Spleen (tissue), 11 donors: ENCODE measurements at regions not wholly inside any gene's neighbourhood (a gene's known extent, or its start where the extent isn't known, plus 50 kb on each side); places are given as distances from the start of the nearest gene placed in this dataset.
A peak's percentile ranks its signal among the peaks of the same experiment; 100 is the strongest.

ENCODE experiments used
- DNase-seq: peaks from one replicate; pipeline ENCODE4 v3.0.0-alpha.2; 2020
- H3K27ac ChIP-seq, 8 donors: fragments of 200-600 bp; sonication (generic) in 7 of 8; 1 replicate in 4 of 8; 2 replicates in 4 of 8; pipeline versions ENCODE4 v1.5.0 to v1.8.0; 2016 to 2021; ENCODE audit warnings: inconsistent platforms in 4 of 8, mild to moderate bottlenecking in 4 of 8, moderate library complexity in 1 of 8
- H3K27me3 ChIP-seq, 7 donors: fragments of 200-600 bp; sonication (generic) in 6 of 7; replicated peaks in 1 of 7; 1 replicate in 4 of 7; 2 replicates in 3 of 7; pipeline versions ENCODE4 v1.5.0 to v1.8.0; 2016 to 2021; ENCODE audit warnings: inconsistent platforms in 3 of 7, mild to moderate bottlenecking in 1 of 7
- H3K36me3 ChIP-seq, 6 donors: fragments of 200-600 bp; sonication (generic) in 5 of 6; 1 replicate in 4 of 6; 2 replicates in 2 of 6; pipeline versions ENCODE4 v1.5.0 to v1.8.0; 2016 to 2021; ENCODE audit warnings: inconsistent platforms in 2 of 6
- H3K4me1 ChIP-seq, 6 donors: fragments of 200-600 bp; sonication (generic) in 5 of 6; 1 replicate in 3 of 6; 2 replicates in 3 of 6; pipeline versions ENCODE4 v1.5.0 to v1.8.0; 2016 to 2021; ENCODE audit warnings: inconsistent platforms in 3 of 6
- H3K4me3 ChIP-seq, 8 donors: fragments of 200-600 bp; sonication (generic) in 7 of 8; 1 replicate in 4 of 8; 2 replicates in 4 of 8; pipeline versions ENCODE4 v1.5.0 to v1.8.0; 2016 to 2021; ENCODE audit warnings: inconsistent platforms in 4 of 8, mild to moderate bottlenecking in 4 of 8, moderate library complexity in 2 of 8
- H3K9me3 ChIP-seq, 8 donors: fragments of 200-600 bp; sonication (generic) in 7 of 8; 1 replicate in 4 of 8; 2 replicates in 4 of 8; pipeline versions ENCODE4 v1.5.0 to v1.8.0; 2016 to 2021; ENCODE audit warnings: inconsistent platforms in 4 of 8
- CTCF ChIP-seq, 11 experiments: fragments of 200-600 bp in 7 of 11; fragments of 450-650 bp in 4 of 11; sonication (generic) in 4 of 11; IDR thresholded peaks in 8 of 11; conservative IDR thresholded peaks in 3 of 11; 1 replicate in 7 of 11; 2 replicates in 4 of 11; pipeline versions ENCODE4 v1.4.0 to v1.8.0; 2016 to 2021; ENCODE audit warnings: antibody characterized with exemption in 11 of 11, inconsistent platforms in 4 of 11, mild to moderate bottlenecking in 1 of 11
- POLR2A ChIP-seq, 3 donors: fragments of 450-650 bp; IDR thresholded peaks; one replicate each; pipeline ENCODE4 v1.5.1; 2017; ENCODE audit warnings: antibody characterized with exemption in 3 of 3, mild to moderate bottlenecking in 1 of 3
- POLR2AphosphoS5 ChIP-seq, 3 donors: sonication (generic); formaldehyde crosslinking; IDR thresholded peaks; one replicate each; pipeline ENCODE4 v1.5.1; 2017; ENCODE audit warnings: antibody characterized with exemption in 3 of 3
- WGBS, 5 donors: extraction: QIAGEN DNeasy Blood & Tissue Kit in 3 of 5; methylation state at CpG; one replicate each; pipeline versions ENCODE4 v1.1.5 to v1.1.7; 2013 to 2018; 5-methylcytosine and 5-hydroxymethylcytosine counted together
- intact Hi-C: fragments of 100-400 bp; cut with DNase I; formaldehyde crosslinking; loops from one replicate; pipeline ENCODE4 v1.15.0; 2023; ENCODE audit warnings: low total_unique reads
- donor health status: healthy with polysubstance abuse.
- donor health status: DM: no; HTN: no; CAD: no; lungs with moderate emphysema.
- donor health status: DM: no; HTN: no; CAD: no.
- donor health status: Bipolar disorder and iron deficiency.
- donor health status: healthy.
- donor health status: DM: no; HTN: no; CAD: no.
- donor health status: DM: yes; HTN: yes; CAD: no.

- no peak for DNase-seq
- H3K4me3 ChIP-seq: peak overlapping the region; percentile 5 to 65 (median 32)
- peak overlapping the region in 2 of 8 donors; percentile 61 to 82 for H3K27ac ChIP-seq
- TF ChIP-seq POLR2A (IDR thresholded peaks at IDR 0.05): no peak
- no peak for TF ChIP-seq CTCF (IDR thresholded peaks at IDR 0.05 in 8 of 11, conservative IDR thresholded peaks at IDR 0.05 in 3 of 11)
- no peak for TF ChIP-seq POLR2AphosphoS5 (IDR thresholded peaks at IDR 0.05)
- no peaks in the 10 kb centered on the region for H3K9me3 ChIP-seq
- peaks cover 0 to 48% (median 27%) of the 10 kb centered on the region in 7 donors for H3K27me3 ChIP-seq
- WGBS, 5 donors: 2 to 36% (median 3%) methylated on average over 20 to 22 of the region's 22 CpGs
- intact Hi-C loops: no loop called here
- H3K4me1 ChIP-seq: peaks cover 0 to 31% (median 15%) of the 10 kb centered on the region in 6 donors
- no peaks in the 10 kb centered on the region for H3K36me3 ChIP-seq
Observed at GRCh38 chrX:125204681-125205132, 115.0 kb upstream of the TEX13C start.

- Histone ChIP-seq H3K36me3 (no peaks in the 10 kb centered on the region), H3K27me3 (peaks cover 0 to 48% (median 27%) of the 10 kb centered on the region in 7 donors), H3K27ac (peak overlapping the region in 2 of 8 donors; percentile 61 to 82), H3K4me3 (peak overlapping the region; percentile 5 to 65 (median 32)), H3K9me3 (no peaks in the 10 kb centered on the region), H3K4me1 (peaks cover 0 to 31% (median 15%) of the 10 kb centered on the region in 6 donors)
- DNase-seq: peak; percentile 80
- TF ChIP-seq POLR2A (IDR thresholded peaks at IDR 0.05) (no peak), POLR2AphosphoS5 (IDR thresholded peaks at IDR 0.05) (peak in 1 of 3 donors; percentile 6)
- intact Hi-C loops: no loop called here
- WGBS, 5 donors: 1 to 41% (median 3%) methylated on average over 14 to 48 of the region's 48 CpGs
Observed at GRCh38 chrX:125205133-125205917, 114.3 kb upstream of the TEX13C start.

GRCh38 chrX:125205918-125206665, 113.6 kb upstream of the TEX13C start:
- DNase-seq: peak; percentile 66
- TF ChIP-seq POLR2A (IDR thresholded peaks at IDR 0.05): no peak
- H3K36me3 ChIP-seq: no peaks in the 10 kb centered on the region
- H3K27ac ChIP-seq: peak overlapping the region in 2 of 8 donors; percentile 13 to 82
- intact Hi-C loops: no loop called here
- peak overlapping the region in 6 of 8 donors; percentile 20 to 65 (median 37) for H3K4me3 ChIP-seq
- H3K4me1 ChIP-seq: peaks cover 0 to 31% (median 15%) of the 10 kb centered on the region in 6 donors
- peaks cover 0 to 48% (median 27%) of the 10 kb centered on the region in 7 donors for H3K27me3 ChIP-seq
- WGBS, 5 donors: 11 to 47% (median 15%) methylated on average over 24 to 25 of the region's 25 CpGs
- H3K9me3 ChIP-seq: no peaks in the 10 kb centered on the region

GRCh38 chrX:125210146-125210545, 109.5 kb upstream of the TEX13C start:
- Histone ChIP-seq H3K27ac (no peak overlapping the region), H3K9me3 (peaks cover 0 to 4% (median 0%) of the 10 kb centered on the region in 8 donors)

More at GRCh38 chrX:125210146-125210545, 109.5 kb upstream of the TEX13C start:
- DNase-seq: no peak
- no peak overlapping the region for H3K4me3 ChIP-seq
- peaks cover 0 to 9% (median 4%) of the 10 kb centered on the region in 6 donors for H3K4me1 ChIP-seq
- peaks cover 0 to 13% (median 5%) of the 10 kb centered on the region in 7 donors for H3K27me3 ChIP-seq
- H3K36me3 ChIP-seq: no peaks in the 10 kb centered on the region
- TF ChIP-seq CTCF (IDR thresholded peaks at IDR 0.05 in 8 of 11, conservative IDR thresholded peaks at IDR 0.05 in 3 of 11) (no peak), POLR2A (IDR thresholded peaks at IDR 0.05) (no peak), POLR2AphosphoS5 (IDR thresholded peaks at IDR 0.05) (no peak)
- intact Hi-C loops: no loop called here
- 40 to 71% (median 61%) methylated on average over 1 of the region's 1 CpG for WGBS, 5 donors
